Stimulated activated CD4-positive, alpha-beta T cell treated with anti-CD3 and anti-CD28 coated beads, Interleukin-12 subunit alpha, Interleukin-12 subunit beta, amount 100 ng/mL, for 48 hours (primary cell): ENCODE measurements at regions not wholly inside any gene's neighbourhood (a gene's known extent, or its start where the extent isn't known, plus 50 kb on each side); places are given as distances from the start of the nearest gene placed in this dataset.
"Not testable (repeated sequence)": the region's sequence is repeated elsewhere in the genome, so short reads cannot be mapped to it uniquely, and the experiment has no call there.

Experiments used
- DNase-seq, 3 donors: peaks; one replicate each; pipeline ENCODE4 v3.0.0-alpha.2; 2020; ENCODE audit warnings: low read depth in 2 of 3, low spot score in 1 of 3

DNA sequence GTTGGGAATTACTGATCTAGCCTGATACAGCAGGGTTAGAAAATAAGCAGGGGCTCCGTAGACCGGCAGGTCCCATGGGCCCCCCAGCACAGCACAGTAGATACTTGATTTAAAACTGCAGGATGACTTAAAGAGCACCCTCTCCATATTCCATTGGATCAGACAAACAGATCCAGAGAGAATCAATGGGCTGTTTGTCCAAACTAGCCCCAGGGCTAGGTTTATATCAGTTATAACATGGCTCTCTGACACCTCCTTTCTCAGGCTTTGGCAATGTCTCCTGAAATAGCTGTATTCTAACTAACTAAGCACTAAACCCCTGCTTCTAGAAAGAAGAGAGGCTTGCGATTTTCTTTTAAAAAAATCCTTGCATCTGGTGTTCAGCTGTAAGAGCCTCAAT is 100.4 kb upstream of the GALNT18 start:
- DNase-seq = no peak

- DNase-seq = no peak
Observed at GRCh38 chr11:11718511-11718910, 96.7 kb upstream of the GALNT18 start.

DNA sequence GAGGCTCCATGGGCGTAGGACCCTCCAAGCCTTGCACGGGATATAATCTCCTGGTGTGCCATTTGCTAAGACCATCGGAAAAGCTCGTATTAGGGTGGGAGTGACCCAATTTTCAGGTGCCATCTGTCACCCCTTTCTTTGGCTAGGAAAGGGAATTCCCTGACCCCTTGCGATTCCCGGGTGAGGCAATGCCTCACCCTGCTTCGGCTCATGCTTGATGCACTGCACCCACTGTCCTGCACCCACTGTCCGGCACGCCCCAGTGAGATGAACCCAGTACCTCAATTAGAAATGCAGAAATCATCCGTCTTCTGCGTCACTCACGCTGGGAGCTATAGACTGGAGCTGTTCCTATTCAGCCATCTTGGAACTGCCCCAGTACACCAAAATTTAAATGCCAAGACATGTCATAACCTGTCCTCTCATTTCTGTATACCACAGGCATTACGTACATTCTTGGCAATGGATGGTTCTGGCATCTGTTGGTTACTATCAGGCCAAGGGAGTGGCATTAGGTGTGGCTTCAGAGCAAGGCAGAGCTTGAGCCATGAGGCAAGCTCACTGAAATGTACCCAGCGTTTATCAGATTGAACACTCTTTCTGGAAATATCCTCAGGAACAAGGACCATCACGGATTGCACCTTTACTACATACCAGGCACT is 95.4 kb upstream of the GALNT18 start:
- DNase-seq = no peak

- DNase-seq = not testable (repeated sequence)
Observed at GRCh38 chr11:11715075-11715474, 93.3 kb upstream of the GALNT18 start.

GRCh38 chr11:11710556-11710955 is 88.8 kb upstream of the GALNT18 start:
- no peak for DNase-seq

DNA sequence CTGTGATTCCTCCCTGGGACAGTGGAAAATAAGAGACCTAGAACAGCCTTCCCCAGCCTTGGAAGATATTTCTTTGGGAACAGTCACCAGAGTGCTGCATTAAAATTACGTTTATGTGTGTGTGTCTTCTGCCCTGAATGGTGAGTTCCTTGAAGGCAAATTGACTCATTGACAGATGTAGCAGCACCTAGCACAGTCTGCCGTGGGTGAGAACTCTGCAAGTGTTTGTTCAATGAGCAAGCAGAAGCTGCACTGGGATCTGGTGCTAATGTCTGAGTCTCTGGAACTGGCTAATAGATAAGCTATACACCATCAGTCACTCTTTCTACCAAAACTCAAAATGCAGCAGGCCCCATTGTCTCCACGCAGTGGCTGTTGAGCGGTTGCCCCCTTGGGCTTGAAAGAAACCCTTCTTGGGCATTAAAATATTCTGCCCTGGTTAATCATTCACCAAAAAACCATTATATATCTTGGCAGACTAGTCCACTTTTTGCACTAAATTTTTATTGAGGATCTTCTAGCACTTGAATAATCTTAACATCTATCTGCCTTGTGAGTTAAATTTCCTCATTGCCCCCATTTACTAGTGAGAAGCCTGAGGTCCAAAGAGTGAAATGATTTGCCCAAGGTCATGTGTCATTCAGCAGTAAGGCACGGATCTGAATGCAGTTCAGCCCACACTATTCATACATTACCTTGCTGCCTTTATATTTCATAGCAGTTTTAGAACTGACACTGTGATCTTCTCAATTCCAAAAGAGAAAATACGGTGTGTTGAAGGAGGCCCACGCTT is 87.8 kb upstream of the GALNT18 start:
- no peak for DNase-seq

DNA sequence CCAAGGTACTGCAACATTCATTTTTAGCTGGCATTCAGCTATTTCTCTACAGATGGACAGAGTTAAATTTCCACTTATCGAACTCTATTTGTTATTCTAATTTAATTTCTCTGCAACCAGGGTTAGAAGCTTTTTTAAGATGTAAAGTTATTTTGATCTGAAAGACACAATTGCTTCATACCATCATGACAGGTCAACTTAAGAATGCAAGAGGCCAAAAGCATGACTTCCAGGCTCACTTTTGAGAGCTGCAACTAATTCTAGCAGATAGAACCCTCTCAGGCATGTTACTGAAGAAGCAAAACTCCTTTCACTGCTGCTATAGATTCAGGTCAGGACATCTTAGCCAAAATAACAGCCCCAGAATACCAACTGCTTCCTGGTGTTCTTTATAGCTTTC is 86.5 kb upstream of the GALNT18 start:
- no peak for DNase-seq

GRCh38 chr11:11706028-11706427 is 84.2 kb upstream of the GALNT18 start:
- DNase-seq = no peak

DNA sequence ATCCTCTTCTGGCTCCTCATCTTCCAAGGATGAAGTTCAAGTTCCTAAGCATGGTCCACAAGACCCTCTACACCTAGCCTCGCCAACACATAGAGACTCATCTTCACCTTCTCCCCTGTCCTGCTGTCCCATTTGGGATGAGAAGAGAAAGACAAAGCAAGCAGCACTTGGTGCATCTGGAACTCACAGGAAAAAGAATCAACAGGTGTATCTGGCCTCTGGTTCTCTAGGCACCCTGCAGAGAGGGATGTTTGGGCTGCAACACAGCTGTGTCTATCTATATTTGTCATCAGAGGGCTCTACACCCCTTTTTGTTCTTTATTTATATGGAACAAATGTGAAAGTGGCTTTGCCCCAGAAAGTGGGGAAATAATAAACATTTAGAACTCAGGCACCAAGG is 82.1 kb upstream of the GALNT18 start:
- no peak for DNase-seq

DNA sequence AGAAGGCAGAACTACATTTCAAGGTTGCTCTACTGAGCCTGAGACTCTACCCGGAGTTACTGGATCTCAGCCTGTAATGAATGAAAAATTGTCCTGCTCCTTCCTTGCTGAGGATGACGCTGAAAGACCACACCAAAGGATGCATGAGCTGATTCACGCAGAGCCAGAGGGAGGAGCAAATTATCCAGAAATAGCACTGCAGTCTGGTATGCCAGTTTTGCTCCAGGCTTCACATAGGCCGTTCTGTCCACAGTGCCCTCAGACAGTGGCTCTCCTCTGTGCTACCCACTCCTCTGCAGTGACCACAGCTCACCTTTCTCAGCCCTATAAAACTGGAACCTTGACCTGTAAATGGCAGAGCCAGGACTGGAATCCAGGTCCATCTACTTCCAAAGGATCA is 79.3 kb upstream of the GALNT18 start:
- DNase-seq = no peak

DNA sequence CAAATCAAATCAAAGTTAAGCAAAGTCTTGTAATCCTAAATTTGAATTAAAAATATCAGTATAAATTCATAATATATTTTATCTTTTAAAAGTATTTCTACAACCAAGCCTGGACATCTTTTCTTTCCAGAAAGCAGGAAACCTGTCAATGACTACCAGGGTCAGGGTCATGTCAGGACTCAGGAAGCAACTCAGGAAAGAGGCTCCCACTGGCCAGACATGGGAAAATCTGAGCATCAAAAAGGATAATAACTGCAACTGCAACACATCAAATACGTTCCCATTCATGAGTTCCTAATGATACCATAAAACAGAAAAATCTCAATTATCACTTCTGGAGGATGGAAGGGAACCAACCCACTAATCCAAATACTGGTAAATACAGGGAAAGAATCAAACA is 76.0 kb upstream of the GALNT18 start:
- no peak for DNase-seq

DNA sequence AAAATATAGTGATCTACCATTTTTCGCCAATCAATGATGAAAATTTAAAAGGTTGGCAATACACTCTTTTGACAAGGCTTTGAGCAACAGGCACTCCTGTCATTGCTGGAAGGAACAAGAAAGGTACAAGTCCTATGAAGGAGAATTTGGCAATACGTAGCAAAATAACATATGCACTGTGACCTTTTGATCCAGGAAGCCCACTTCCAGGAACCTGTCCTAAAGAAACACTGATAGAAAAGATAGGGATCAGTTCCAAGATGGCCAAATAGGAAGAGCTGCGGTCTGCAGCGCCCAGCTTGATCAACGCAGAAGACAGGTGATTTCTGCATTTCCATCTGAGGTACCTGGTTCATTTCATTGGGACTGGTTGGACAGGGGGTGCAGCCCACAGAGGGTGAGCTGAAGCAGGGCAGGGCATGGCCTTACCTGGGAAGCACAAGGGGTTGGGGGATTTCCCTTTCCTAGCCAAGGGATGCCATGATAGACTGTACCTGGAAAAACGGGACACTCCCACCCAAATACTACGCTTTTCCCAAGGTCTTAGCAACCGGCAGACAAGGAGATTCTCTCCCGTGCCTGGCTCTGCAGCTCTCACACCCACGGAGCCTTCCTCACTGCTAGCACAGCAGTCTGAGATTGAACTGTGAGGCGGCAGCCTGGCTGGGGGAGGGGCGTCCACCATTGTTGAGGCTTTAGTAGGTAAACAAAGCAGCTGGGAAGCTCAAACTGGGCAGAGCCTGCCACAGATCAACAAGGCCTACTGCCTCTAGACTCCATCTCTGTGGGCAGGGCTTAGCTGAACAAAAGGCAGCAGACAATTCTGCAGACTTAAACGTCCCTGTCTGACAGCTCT is 69.7 kb upstream of the GALNT18 start:
- DNase-seq = no peak

GRCh38 chr11:11681536-11681935 is 59.7 kb upstream of the GALNT18 start:
- DNase-seq = no peak

- DNase-seq = no peak
Observed at GRCh38 chr11:11677672-11678356, 56.0 kb upstream of the GALNT18 start.

DNA sequence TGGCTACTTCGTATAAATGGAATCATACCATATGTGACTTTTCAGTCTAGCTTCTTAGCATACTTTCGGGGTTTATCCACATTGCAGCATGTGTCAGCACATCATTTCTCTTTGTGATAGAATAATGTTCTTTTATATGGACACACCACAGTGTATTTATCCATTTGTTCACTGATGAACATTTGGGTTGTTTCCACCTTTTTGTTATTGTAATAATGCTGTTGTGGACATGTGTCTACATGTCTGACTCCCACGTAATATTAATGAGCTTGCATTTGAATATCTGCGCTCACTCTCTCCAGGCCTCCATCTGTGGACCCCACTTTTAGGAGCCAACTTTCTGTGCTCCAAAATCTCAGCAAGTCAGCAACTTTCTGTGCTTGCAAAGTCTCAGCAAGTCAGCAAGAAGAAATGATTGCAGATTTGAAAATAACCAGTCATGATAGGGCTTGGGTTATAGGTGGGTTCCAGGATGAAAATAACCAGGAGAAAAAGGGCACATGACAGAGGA is 53.9 kb upstream of the GALNT18 start:
- DNase-seq = no peak

GRCh38 chr11:11672789-11673188 is 51.0 kb upstream of the GALNT18 start:
- DNase-seq = no peak

DNA sequence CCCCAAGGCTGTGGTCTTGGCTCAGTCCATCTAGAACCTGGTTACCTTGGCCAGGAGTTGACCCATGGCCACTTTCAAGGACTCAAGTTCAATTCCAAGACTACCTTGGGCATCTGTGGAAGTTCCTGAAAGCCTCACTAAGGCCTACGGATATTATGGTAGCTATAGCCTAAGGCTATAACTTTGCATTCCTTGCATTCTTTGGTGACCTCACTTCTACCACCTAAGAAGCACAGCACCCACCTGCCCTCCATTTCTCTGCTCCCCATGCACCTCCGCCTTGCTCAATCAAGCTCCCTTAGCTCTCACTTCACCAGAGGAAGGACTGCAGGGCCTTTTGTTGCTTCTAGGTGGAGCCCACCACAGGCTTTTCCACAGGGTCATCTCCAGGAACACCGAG is 50.3 kb upstream of the GALNT18 start:
- DNase-seq = no peak
